Heart right ventricle (tissue), 16 donors: ENCODE measurements at regions not wholly inside any gene's neighbourhood (a gene's known extent, or its start where the extent isn't known, plus 50 kb on each side); places are given as distances from the start of the nearest gene placed in this dataset.

Source experiments
- ATAC-seq, 8 donors: fragments of 200-7000 bp; cut with Tn5 transposase; one replicate each; pipeline ENCODE4 v1.9.1; 2020; ENCODE audit warnings: mild to moderate bottlenecking in 8 of 8, moderate library complexity in 8 of 8, moderate number of reproducible peaks in 1 of 8
- DNase-seq, 2 donors: peaks; one replicate each; pipeline ENCODE4 v3.0.0-alpha.2; 2020
- H3K27ac ChIP-seq, 10 donors: fragments of 200-600 bp; sonication (generic) in 2 of 10; one replicate each; pipeline versions ENCODE4 v1.5.0 to v1.8.0; 2020 to 2022; ENCODE audit warnings: mild to moderate bottlenecking in 3 of 10
- H3K27me3 ChIP-seq, 7 donors: fragments of 200-600 bp; one replicate each; pipeline ENCODE4 v1.8.0; 2021 to 2022; ENCODE audit warnings: mild to moderate bottlenecking in 2 of 7
- H3K36me3 ChIP-seq, 9 donors: fragments of 200-600 bp; sonication (generic) in 1 of 9; one replicate each; pipeline versions ENCODE4 v1.5.0 to v1.8.0; 2020 to 2022; ENCODE audit warnings: mild to moderate bottlenecking in 2 of 9
- H3K4me1 ChIP-seq, 9 donors: fragments of 200-600 bp; sonication (generic) in 1 of 9; one replicate each; pipeline versions ENCODE4 v1.5.0 to v1.8.0; 2020 to 2022; ENCODE audit warnings: mild to moderate bottlenecking in 4 of 9
- H3K4me3 ChIP-seq, 10 donors: fragments of 200-600 bp; sonication (generic) in 2 of 10; one replicate each; pipeline versions ENCODE4 v1.5.0 to v1.8.0; 2020 to 2022; ENCODE audit warnings: mild to moderate bottlenecking in 7 of 10, moderate library complexity in 2 of 10
- H3K9me3 ChIP-seq, 11 donors: fragments of 200-600 bp in 10 of 11; sonication (generic) in 2 of 11; one replicate each; pipeline versions ENCODE4 v1.5.0 to v1.8.0; 2013 to 2022; ENCODE audit warnings: mild to moderate bottlenecking in 2 of 11, control low read depth in 1 of 11, moderate library complexity in 1 of 11
- WGBS, 2 donors: extraction: QIAGEN DNeasy Blood & Tissue Kit; methylation state at CpG; one replicate each; pipeline ENCODE4 v1.1.7; 2013; ENCODE audit warnings: inconsistent platforms in 1 of 2; 5-methylcytosine and 5-hydroxymethylcytosine counted together
- intact Hi-C, 10 donors: fragments of 100-400 bp; cut with DNase I; formaldehyde crosslinking; loops; one replicate each; pipeline versions ENCODE4 v1.11.1 to v1.14.2; 2022
- TF ChIP-seq, protein P1 (sequence below), 9 donors: fragments of 200-600 bp; sonication (generic) in 2 of 9; IDR thresholded peaks; one replicate each; pipeline versions ENCODE4 v1.5.0 to v1.8.0; 2021 to 2022; ENCODE audit warnings: antibody characterized with exemption in 9 of 9, mild to moderate bottlenecking in 5 of 9, moderate library complexity in 1 of 9
- donor health status: Arrhythmogenic right ventricular cardiomyopathy.
- donor health status: ischemic (EF 13 %, LVEDD 7.1; RV severe dilation, severe dysfunction).
- donor health status: healthy with polysubstance abuse.
- donor health status: DM: no; HTN: yes; CAD: no.
- donor health status: DM: no; HTN: no; CAD: no.
- donor health status: ischemic (EF 25% LVEDD 6.9; RV normal size, moderate dysfunction).
- donor health status: ischemic (EF 25% LVEDD 5.7; RV mildly dilated, moderate dysfunction).
- donor health status: healthy.
- donor health status: DM: yes; HTN: yes; CAD: no.
- donor health status: Ischemic cardiomyopathy.
- donor health status: ischemic (EF 35%, LVEDD 5.7; RV mildly dilated, moderate dysfunction).
- donor health status: nonischemic (EF 11% LVEDD 7.7; RV severe dilation, severe dysfunction).
- donor health status: DM: yes; HTN: yes; CAD: no.
- donor health status: PGD.
- donor health status: ischemic (EF 29% LVEDD 5.4; RV normal size, mild dysfunction).
- donor health status: nonischemic (EF 23%, LVEDD 6.1; RV moderate dilation, normal function).

- intact Hi-C loops: no loop called here
- no peaks in the 10 kb centered on the region for H3K4me1 ChIP-seq
- no peak overlapping the region for H3K4me3 ChIP-seq
- H3K27ac ChIP-seq: no peak overlapping the region
- DNase-seq: no peak
- TF ChIP-seq, protein P1, sequence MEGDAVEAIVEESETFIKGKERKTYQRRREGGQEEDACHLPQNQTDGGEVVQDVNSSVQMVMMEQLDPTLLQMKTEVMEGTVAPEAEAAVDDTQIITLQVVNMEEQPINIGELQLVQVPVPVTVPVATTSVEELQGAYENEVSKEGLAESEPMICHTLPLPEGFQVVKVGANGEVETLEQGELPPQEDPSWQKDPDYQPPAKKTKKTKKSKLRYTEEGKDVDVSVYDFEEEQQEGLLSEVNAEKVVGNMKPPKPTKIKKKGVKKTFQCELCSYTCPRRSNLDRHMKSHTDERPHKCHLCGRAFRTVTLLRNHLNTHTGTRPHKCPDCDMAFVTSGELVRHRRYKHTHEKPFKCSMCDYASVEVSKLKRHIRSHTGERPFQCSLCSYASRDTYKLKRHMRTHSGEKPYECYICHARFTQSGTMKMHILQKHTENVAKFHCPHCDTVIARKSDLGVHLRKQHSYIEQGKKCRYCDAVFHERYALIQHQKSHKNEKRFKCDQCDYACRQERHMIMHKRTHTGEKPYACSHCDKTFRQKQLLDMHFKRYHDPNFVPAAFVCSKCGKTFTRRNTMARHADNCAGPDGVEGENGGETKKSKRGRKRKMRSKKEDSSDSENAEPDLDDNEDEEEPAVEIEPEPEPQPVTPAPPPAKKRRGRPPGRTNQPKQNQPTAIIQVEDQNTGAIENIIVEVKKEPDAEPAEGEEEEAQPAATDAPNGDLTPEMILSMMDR (IDR thresholded peaks at IDR 0.05): no peak
- peaks cover 0 to 17% (median 7%) of the 10 kb centered on the region in 11 donors for H3K9me3 ChIP-seq
- no peaks in the 10 kb centered on the region for H3K36me3 ChIP-seq
- ATAC-seq: no peak
- H3K27me3 ChIP-seq: peaks cover 0 to 4% (median 0%) of the 10 kb centered on the region in 7 donors
Measured at GRCh38 chr2:118726821-118727220, 120.6 kb downstream of the EN1 start.

GRCh38 chr2:118723394-118723793 lies 124.1 kb downstream of the EN1 start:
- Histone ChIP-seq H3K9me3 (peaks cover 0 to 16% (median 7%) of the 10 kb centered on the region in 11 donors), H3K27me3 (peaks cover 0 to 5% (median 0%) of the 10 kb centered on the region in 7 donors), H3K36me3 (no peaks in the 10 kb centered on the region), H3K27ac (no peak overlapping the region), H3K4me1 (no peaks in the 10 kb centered on the region), H3K4me3 (no peak overlapping the region)
- TF ChIP-seq, protein P1 (IDR thresholded peaks at IDR 0.05): no peak
- DNase-seq: no peak
- no peak for ATAC-seq
- 43 to 57% methylated on average over 4 of the region's 4 CpGs for WGBS, 2 donors
- intact Hi-C loops: no loop called here

- no peaks in the 10 kb centered on the region for H3K36me3 ChIP-seq
- H3K27ac ChIP-seq: no peak overlapping the region
- H3K27me3 ChIP-seq: peaks cover 0 to 9% (median 0%) of the 10 kb centered on the region in 7 donors
- no peak for ATAC-seq
- WGBS, 2 donors: 71 to 73% methylated on average over 3 of the region's 3 CpGs
- no peaks in the 10 kb centered on the region for H3K4me1 ChIP-seq
- TF ChIP-seq, protein P1 (IDR thresholded peaks at IDR 0.05): no peak
- no peak for DNase-seq
- intact Hi-C loops: no loop called here
- H3K9me3 ChIP-seq: peaks cover 0 to 11% (median 7%) of the 10 kb centered on the region in 11 donors
- no peak overlapping the region for H3K4me3 ChIP-seq
Measured at GRCh38 chr2:118722976-118723375, 124.5 kb downstream of the EN1 start.

DNA sequence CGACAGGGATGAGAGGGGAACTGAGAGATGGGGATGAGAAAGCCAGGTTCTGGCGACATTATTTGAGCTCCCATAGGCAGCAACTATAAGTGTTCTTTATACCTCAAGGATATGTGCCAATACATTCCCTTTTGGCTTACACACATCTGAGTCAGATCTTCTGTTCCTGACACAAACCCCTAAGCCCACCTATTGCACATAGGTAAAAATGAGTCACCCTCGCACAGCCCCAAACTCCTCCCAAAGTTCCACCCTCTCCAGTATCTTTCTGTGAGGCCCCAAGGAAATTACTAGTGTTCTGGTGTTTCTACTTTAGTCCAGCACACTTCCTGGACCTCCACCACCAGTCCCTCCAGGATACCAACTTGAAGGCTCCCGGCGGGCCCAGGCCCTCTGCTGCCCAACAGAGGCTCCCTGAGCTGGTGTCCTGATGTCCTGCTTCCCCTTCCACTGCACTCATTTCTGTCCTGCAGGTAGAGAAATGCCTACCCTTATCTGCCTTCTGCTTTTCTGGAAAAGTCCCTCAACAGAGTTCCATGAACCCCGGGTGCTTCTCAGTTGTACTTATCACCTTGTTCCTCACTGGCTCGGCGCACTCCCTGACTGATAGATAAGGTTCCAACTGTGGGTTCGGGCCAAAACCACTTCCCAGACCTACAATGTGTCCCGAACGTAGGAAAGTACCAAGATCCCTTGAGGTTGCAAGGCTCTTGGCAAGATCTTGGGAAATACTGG lies 125.5 kb downstream of the EN1 start:
- DNase-seq (no peak), ATAC-seq (no peak)
- TF ChIP-seq, protein P1 (IDR thresholded peaks at IDR 0.05): no peak
- H3K36me3 ChIP-seq: no peaks in the 10 kb centered on the region
- no peak overlapping the region for H3K4me3 ChIP-seq
- H3K4me1 ChIP-seq: no peaks in the 10 kb centered on the region
- intact Hi-C loops: no loop called here
- H3K27ac ChIP-seq: no peak overlapping the region
- WGBS, 2 donors: 64 to 66% methylated on average over 11 of the region's 11 CpGs
- peaks cover 0 to 7% (median 0%) of the 10 kb centered on the region in 11 donors for H3K9me3 ChIP-seq
- peaks cover 0 to 9% (median 0%) of the 10 kb centered on the region in 7 donors for H3K27me3 ChIP-seq
